ENCODE measurements at regions not wholly inside any gene's neighbourhood (a gene's known extent, or its start where the extent isn't known, plus 50 kb on each side); places are given as distances from the start of the nearest gene placed in this dataset.
"Not testable (repeated sequence)": the region's sequence is repeated elsewhere in the genome, so short reads cannot be mapped to it uniquely, and the experiment has no call there.

- no peak for DNase-seq (ENCODE audit: low read depth in 2 of 2)
Observed at GRCh38 chr2:239819974-239820555, 205.1 kb downstream of the NDUFA10 start.

DNA sequence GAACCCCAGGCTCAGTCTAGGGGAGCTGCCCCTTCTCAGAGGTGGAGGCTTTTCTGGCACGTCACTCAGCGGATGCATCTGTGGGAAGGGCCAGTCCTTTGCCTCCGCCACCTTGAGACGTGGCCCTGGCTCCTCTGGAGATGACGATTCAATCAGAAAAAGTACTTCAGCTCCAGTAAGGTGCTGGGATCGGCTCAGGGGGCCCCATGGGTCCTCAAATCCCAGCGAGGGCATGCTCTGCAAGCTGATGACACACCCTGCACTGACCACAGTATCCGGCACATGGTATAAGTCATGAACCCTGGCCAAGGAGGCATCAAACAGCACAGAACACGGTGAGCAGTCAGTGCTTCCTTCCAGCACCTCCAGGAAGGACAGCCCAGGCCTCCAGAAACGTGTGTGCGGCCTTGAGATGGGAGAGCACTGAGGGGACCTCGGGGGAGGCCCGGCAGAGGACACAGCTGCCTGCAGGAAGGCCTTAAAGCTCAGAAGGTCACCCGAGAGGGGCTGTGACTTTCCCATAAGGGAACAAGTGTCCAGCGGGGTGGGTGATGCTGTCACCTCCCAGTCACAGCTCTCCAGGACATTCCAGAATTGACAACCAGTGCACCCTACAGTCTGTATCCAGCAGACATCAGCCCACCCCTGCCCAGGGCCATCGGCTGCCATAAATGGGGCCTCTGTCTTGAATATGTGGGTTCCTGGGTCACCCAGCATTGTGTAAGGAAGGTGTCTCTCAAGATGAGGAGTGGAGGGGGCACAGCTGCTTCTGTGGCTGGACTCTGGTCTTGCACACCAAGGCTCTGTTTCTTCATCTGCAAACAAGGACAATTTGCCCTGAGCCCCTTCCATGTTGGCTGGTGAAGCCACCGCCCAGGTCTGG, 205.8 kb downstream of the NDUFA10 start:
- DNase-seq (ENCODE audit: low read depth in 2 of 2), result no peak

- no peak for DNase-seq (ENCODE audit: low read depth in 2 of 2)
Observed at GRCh38 chr2:239818531-239819011, 206.6 kb downstream of the NDUFA10 start.

GRCh38 chr2:239818086-239818485, 207.1 kb downstream of the NDUFA10 start:
- DNase-seq (ENCODE audit: low read depth in 2 of 2), result no peak

DNA sequence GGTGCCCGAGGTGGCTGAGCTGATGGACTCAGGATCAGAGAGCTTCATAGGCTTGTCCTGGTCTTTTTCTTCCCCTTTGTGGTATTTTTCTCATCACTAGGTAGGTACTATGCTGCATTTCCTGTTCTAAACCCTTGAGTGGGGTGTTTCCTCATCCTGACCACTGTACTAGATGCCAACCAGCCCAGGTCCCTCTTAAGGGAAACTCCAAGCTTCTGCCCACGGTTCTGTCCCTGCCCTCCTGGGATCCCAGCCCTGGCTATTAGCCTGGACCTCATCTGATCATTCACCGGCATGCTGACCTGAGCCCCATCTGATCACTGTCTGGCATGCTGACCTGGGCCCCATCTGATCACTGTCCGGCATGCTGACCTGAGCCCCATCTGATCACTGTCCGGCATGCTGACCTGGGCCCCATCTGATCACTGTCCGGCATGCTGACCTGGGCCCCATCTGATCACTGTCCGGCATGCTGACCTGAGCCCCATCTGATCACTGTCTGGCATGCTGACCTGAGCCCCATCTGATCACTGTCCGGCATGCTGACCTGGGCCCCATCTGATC, 207.6 kb downstream of the NDUFA10 start:
- DNase-seq (ENCODE audit: low read depth in 2 of 2), result not testable (repeated sequence)

DNA sequence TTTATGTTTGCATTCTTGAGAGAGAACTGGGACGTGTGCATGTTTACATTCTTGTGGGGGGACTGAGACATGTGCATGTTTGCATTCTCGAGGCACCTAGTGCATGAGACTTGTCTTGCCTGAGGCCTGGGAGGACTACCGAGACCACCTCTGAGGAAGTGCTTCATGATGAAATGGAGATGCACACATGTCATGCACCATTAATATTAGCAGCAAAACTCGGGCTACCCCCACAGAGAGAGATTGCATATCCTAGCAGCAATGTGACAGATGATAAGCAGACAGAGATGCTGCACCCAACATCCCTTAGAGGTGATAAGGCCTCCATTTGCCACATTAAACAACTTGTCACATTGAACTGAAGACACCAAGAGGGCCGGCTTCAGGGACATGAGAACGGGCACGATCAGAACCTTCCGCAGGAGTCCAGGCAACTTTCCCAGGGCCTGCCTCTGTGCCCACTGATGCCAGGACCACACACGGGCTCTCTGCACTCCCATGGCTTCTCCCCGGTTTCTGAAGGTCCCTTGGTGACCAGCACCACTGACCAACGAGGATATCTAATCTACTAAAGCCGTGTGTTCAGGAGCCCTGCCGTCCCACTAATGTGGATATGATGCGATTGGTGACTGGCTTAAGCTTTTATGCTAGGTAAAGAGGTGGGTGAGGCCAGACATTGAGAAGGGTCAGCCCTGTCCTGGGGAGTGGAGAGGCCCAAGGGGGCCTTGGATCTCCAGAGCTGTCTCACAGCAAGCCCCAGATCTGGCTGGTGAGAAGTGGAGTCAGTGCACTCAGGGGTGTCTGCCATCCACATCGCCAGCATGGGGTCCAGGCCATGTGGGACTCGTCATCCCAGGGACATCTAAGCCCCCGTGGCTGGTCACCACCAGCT, 208.3 kb downstream of the NDUFA10 start:
- DNase-seq (ENCODE audit: low read depth in 2 of 2), result no peak

DNA sequence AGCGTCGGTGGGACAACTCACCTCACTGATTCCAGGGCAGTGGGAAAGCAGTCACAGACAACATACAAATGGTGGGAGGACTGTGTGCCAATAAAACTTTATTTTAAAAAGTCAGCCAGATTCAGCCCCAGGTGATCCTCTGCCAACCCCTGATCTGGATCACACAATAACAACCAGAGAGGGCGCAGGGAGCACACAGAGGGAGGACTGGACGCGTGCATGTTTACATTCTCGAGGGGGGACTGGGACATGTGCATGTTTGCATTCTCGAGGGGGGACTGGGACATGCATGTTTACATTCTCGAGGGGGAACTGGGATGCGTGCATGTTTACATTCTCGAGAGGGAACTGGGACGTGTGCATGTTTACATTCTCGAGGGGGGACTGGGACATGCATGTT, 209.5 kb downstream of the NDUFA10 start:
- DNase-seq (ENCODE audit: low read depth in 2 of 2), result no peak

GRCh38 chr2:239814861-239815601, 210.1 kb downstream of the NDUFA10 start:
- no peak for DNase-seq (ENCODE audit: low read depth in 2 of 2)

DNA sequence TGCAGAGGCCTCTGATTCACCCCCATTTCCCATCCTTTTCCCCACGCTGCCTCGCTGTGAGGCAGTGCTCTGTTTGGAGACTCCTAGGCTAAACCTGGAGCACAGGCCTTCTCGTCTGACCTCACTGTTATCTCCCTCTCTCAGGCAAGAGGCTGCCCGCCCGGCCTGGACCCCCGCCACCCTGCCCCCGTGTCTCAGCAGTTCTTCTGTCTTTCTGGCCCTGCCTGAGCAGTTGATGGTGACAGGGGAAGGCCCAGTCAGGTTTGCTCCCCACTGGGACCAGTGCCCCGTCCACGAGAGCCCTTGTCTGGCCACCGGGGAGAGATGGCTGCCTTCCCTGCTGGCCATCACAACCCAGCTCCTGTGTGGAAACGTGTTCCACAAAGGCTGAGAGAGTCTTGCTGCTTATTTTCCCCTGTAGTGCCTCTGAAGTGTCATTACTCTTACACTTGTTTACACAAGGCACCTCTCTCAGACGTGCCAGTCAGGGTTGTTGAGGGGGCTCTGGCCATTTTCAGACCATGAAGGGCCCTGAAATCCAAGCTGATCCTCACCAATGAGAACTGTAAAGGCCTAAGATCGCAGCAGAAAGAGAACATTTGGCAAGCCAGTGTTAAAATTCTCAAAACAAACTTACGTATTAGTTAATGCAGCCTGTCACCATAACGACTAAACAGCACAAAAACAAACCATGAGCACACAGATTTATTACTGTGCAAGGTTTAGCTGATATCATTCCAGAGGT, 210.9 kb downstream of the NDUFA10 start:
- DNase-seq (ENCODE audit: low read depth in 2 of 2), result no peak

DNA sequence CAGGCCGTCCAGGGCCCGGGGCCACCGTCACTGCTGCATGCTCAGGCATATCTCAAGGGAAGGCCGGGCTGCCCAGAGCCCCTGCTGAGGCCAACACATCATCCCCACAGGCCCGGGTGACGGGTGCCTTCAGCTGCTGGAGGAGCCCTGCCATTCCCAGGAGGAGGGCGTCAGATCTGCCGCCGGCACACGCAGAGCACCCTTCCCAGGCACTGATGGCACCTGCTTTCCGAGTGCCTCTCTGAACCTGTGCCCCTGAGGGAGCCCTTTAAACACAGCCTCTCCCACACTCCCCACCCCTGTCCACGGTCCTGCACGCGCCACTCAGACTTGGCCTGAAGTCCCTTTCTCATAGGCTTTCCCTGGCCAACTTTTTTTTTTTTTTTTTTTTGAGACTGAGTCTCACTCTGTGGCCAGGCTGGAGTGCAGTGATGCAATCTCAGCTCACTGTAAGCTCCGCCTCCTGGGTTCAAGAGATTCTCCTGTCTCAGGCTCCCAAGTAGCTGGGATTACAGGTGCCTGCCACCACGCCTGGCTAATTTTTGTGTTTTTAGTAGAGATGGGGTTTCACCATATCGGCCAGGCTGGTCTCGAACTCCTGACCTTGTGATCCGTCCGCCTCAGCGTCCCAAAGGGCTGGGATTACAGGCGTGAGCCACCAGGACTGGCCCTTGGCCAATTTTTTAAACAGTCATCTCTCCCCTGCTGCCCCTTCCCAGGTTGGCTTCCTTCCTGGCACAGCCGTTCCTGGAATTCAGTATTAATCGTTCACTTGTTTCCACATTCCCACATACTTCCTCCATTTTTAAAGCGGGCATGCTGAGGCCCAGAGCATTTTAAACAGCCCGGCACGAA, 211.7 kb downstream of the NDUFA10 start:
- DNase-seq (ENCODE audit: low read depth in 2 of 2), result no peak

DNA sequence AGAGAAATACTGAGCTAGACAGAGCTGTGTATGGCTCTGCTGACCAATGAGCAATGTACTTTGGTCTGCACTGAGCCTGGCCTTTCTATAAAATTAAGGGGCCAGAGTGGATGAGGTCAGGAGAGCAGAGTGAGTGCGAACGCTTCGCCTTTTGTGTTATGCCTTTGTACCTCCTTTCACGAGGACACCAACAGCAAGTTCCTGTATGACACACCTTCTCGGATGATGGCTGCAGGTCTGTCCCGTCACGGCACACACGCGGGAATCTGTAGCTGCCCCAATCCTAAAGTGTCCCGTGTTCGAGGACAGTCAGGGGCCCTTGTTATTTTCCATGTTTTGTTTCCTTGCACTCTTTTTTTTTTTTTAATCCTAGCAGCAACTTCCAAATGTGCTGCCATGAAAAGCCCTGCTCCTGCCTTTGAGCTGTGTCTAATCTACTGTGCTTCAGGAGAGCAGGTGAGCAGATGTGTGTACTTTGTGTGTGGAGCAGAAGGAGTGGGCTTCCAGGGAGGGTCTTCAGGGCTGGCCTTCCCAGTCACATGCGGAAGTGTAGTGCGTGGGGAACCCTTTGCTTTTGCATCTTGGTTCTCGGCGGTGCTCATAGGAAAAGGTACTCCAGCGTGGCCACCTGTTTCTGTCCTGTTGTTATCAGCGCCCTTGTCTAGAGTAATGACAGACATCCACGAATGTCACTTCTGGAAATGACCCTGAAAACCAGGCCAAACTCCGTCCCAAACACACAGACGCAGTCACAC, 213.2 kb downstream of the NDUFA10 start:
- no peak for DNase-seq (ENCODE audit: low read depth in 2 of 2)

DNA sequence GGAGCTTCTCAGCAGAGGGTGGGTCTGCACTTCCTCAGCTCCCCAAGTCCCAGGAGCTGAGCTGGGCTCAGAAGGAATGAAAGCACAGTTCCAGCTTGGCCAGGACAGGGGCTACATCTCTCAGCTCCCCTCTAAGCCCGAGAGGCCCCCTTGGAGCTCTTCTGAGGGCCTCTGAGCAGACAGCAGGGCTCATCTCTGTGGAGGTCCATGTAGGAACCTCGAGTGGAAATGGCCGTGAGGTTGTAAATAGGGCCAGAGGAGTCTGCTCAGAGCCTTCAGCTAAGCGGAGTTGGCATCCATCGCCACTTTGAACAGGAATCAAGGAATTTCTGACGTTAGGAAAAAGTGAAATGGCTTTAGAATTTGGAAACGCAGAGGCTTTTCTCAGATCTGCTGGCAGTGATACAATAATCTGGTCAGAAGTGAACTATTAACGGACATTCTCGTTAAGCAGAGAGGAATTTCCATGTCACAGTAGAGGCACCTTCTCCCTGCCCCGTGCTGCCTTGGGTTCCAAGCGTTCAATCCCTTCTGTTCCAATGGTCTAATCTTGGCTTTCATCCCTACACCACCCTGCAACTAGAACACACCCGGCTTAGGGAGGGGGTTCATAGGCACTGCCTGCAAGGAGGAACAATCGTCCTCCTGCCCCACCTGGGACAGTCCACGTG, 213.9 kb downstream of the NDUFA10 start:
- DNase-seq (ENCODE audit: low read depth in 2 of 2), result no peak

DNA sequence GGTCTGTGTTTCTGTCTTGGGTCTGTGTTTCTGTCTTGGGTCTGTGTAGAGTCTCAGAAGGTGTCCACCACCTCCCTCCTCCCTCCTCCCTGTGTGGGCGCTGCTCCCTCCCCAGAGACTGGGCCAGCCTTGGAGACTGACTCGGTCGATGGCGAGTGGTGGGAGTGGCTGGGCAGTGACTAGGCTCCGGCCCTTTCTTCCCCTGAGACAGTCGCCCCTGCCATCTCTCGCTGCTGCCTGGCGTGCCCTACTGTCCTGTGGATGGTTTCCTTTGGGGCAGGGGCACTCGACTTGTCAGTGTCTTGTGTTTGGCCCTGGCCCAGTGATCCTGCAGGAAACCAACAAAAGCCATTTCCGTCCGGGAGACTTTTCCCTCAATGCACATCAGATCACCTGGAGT, 215.8 kb downstream of the NDUFA10 start:
- no peak for DNase-seq (ENCODE audit: low read depth in 2 of 2)

- no peak for DNase-seq (ENCODE audit: low read depth in 2 of 2)
Observed at GRCh38 chr2:239807568-239807967, 217.6 kb downstream of the NDUFA10 start.

DNA sequence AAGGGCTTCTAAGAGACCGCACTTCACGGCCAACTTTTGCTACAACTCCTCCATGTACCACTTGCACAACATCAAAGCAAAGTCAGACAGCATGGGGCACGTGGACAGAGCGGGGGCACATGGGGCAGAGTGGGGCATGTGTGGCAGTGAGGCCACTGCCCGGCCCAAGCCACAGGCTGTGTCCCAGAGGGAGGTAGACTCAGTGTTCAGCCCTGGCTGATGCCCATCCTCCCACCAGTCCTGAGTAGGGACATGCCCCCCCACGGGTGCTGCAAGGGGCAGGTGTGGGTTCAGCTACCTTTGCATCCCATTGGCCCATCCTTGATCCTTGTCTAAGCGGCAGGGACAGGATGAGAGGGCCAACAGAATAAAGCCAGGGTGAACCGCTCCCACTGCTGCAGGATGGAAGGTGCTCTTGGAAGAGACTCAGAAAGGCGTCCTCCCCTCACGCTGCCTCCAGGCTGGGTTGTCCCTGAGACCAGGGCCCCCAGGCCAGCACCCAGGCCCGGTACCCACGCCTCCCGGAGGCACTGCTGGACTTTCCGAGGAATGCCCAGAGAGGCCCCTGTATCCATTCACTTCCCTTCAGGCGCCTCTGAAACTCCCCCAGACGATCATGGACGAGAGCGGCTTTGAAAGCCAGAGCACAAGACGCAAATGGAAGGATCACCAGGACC, 218.2 kb downstream of the NDUFA10 start:
- DNase-seq (ENCODE audit: low read depth in 2 of 2), result no peak

- no peak for DNase-seq (ENCODE audit: low read depth in 2 of 2)
Observed at GRCh38 chr2:239806276-239806675, 218.9 kb downstream of the NDUFA10 start.

GRCh38 chr2:239805414-239805813, 219.7 kb downstream of the NDUFA10 start:
- no peak for DNase-seq (ENCODE audit: low read depth in 2 of 2)

- no peak for DNase-seq (ENCODE audit: low read depth in 2 of 2)
Observed at GRCh38 chr2:239805043-239805329, 220.2 kb downstream of the NDUFA10 start.
